Sigmoid colon (tissue), 3 donors: ENCODE measurements at regions not wholly inside any gene's neighbourhood (a gene's known extent, or its start where the extent isn't known, plus 50 kb on each side); places are given as distances from the start of the nearest gene placed in this dataset.

Source experiments
- small RNA-seq, 3 donors: library from RNA; depleted of rRNA; stranded (forward); fragments of <200 nt; gene quantifications; one replicate each; pipeline ENCODE3, GENCODE V24; 2016

Small RNA genes lying in the stretch of these regions (small RNA-seq; reads per million reads assigned to genes)
- gene AC138701.2 (0 reads per million in 3 donors), gene IGHD1OR15-1A (0 reads per million in 3 donors), gene IGHD2OR15-2A (0 reads per million in 3 donors), gene IGHD3OR15-3A (0 reads per million in 3 donors), gene IGHD4OR15-4A (0 reads per million in 3 donors), gene IGHD5OR15-5A (0 reads per million in 3 donors), gene RN7SL584P (0 reads per million in 3 donors), gene RNU6-978P (0 reads per million in 3 donors)
